ENCODE measurements at regions not wholly inside any gene's neighbourhood (a gene's known extent, or its start where the extent isn't known, plus 50 kb on each side); places are given as distances from the start of the nearest gene placed in this dataset.

DNA sequence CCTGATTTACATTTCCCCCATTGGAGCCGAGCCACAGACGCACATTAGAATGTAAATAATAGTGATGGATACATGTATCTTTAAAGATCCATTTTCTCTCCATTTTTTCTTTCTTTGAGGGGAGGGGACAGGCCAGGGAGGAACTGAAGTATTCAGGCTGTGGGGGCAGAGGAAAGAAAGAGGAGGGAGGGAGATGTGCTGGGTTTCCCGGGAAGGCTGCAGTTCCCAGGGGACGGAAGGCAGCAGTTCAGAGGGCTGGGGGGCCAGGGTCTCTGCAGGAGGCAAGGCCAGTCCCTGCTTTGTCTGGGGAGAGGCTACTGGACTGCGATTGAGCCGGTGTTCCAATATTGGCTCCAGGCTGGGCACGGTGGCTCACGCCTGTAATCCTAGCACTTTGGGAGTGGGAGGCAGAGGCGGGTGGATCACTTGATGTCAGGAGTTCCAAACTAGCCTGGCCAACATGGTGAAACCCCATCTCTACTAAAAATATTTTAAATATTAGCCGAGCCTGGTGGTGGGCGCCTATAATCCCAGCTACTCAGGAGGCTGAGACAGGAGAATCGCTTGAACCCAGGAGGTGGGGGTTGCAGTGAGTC is 94.2 kb upstream of the LHX1 start:
- TF ChIP-seq, protein P1, sequence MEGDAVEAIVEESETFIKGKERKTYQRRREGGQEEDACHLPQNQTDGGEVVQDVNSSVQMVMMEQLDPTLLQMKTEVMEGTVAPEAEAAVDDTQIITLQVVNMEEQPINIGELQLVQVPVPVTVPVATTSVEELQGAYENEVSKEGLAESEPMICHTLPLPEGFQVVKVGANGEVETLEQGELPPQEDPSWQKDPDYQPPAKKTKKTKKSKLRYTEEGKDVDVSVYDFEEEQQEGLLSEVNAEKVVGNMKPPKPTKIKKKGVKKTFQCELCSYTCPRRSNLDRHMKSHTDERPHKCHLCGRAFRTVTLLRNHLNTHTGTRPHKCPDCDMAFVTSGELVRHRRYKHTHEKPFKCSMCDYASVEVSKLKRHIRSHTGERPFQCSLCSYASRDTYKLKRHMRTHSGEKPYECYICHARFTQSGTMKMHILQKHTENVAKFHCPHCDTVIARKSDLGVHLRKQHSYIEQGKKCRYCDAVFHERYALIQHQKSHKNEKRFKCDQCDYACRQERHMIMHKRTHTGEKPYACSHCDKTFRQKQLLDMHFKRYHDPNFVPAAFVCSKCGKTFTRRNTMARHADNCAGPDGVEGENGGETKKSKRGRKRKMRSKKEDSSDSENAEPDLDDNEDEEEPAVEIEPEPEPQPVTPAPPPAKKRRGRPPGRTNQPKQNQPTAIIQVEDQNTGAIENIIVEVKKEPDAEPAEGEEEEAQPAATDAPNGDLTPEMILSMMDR (IDR thresholded peaks at IDR 0.05; ENCODE audit: low read depth, low read length, poor library complexity, severe bottlenecking): no peak
- no peak for TF ChIP-seq EZH2phosphoT487 (IDR thresholded peaks at IDR 0.05; ENCODE audit: borderline replicate concordance, low read length)
